ENCODE measurements at regions not wholly inside any gene's neighbourhood (a gene's known extent, or its start where the extent isn't known, plus 50 kb on each side); places are given as distances from the start of the nearest gene placed in this dataset.

- Mint-ChIP-seq H3K36me3 (peaks cover 2% of the 10 kb centered on the region), H3K9me3 (peaks cover 14% of the 10 kb centered on the region), H3K4me1 (peaks cover 32% of the 10 kb centered on the region), H3K27me3 (ENCODE audit: insufficient read depth, low read depth) (peaks cover 22% of the 10 kb centered on the region), H3K4me3 (peak overlapping the region; percentile 20), H3K27ac (peak overlapping the region; percentile 62)
- H3K79me2 ChIP-seq (ENCODE audit: low read depth), result no peaks in the 10 kb centered on the region
- no peak for DNase-seq (ENCODE audit: low spot score)
- H3K27me3 ChIP-seq, result no peaks in the 10 kb centered on the region
- H2AFZ ChIP-seq (replicated peaks), result no peak overlapping the region
- H3K27ac ChIP-seq, result no peak overlapping the region
- H3K4me3 ChIP-seq, result no peak overlapping the region
- TF ChIP-seq CTCF (IDR thresholded peaks at IDR 0.05) (no peak), EZH2phosphoT487 (IDR thresholded peaks at IDR 0.05) (no peak), EZH2 (IDR thresholded peaks at IDR 0.05) (no peak)
- H3K4me1 ChIP-seq, result peaks cover 9% of the 10 kb centered on the region
- H3K9me3 ChIP-seq (ENCODE audit: low read depth), result no peaks in the 10 kb centered on the region
- H3K36me3 ChIP-seq, result no peaks in the 10 kb centered on the region
- no peaks in the 10 kb centered on the region for H4K20me1 ChIP-seq (ENCODE audit: low read depth)
- H3K4me2 ChIP-seq, result no peak overlapping the region
- H3K9ac ChIP-seq, result no peak overlapping the region
- no peaks in the 10 kb centered on the region for H3F3A ChIP-seq (ENCODE audit: low read depth)
Measured at GRCh38 chr2:20515290-20516220, 68.7 kb downstream of the RHOB start.

GRCh38 chr2:20516291-20516645 lies 69.4 kb downstream of the RHOB start:
- Histone ChIP-seq H3F3A (ENCODE audit: low read depth) (no peaks in the 10 kb centered on the region), H3K27ac (no peak overlapping the region)

GRCh38 chr2:20516646-20517341 lies 69.9 kb downstream of the RHOB start:
- no peak overlapping the region for H3K27ac ChIP-seq

More at GRCh38 chr2:20516291-20516645, 69.4 kb downstream of the RHOB start:
- Histone ChIP-seq H3K27me3 (no peaks in the 10 kb centered on the region), H3K36me3 (no peaks in the 10 kb centered on the region), H4K20me1 (ENCODE audit: low read depth) (no peaks in the 10 kb centered on the region), H3K79me2 (ENCODE audit: low read depth) (no peaks in the 10 kb centered on the region), H2AFZ (replicated peaks) (peak overlapping the region; percentile 90), H3K9me3 (ENCODE audit: low read depth) (no peaks in the 10 kb centered on the region), H3K4me3 (no peak overlapping the region), H3K4me2 (no peak overlapping the region), H3K4me1 (peaks cover 8% of the 10 kb centered on the region), H3K9ac (no peak overlapping the region)
- DNase-seq (ENCODE audit: low spot score), result no peak
- peaks cover 19% of the 10 kb centered on the region for H3K27me3 Mint-ChIP-seq (ENCODE audit: insufficient read depth, low read depth)
- H3K36me3 Mint-ChIP-seq, result peaks cover 2% of the 10 kb centered on the region
- TF ChIP-seq EZH2 (IDR thresholded peaks at IDR 0.05), result no peak
- no peak for TF ChIP-seq EZH2phosphoT487 (IDR thresholded peaks at IDR 0.05)
- TF ChIP-seq CTCF (IDR thresholded peaks at IDR 0.05), result no peak
- H3K4me1 Mint-ChIP-seq, result peaks cover 25% of the 10 kb centered on the region
- no peak overlapping the region for H3K4me3 Mint-ChIP-seq
- H3K27ac Mint-ChIP-seq, result no peak overlapping the region
- H3K9me3 Mint-ChIP-seq, result peaks cover 14% of the 10 kb centered on the region

More at GRCh38 chr2:20516646-20517341, 69.9 kb downstream of the RHOB start:
- peaks cover 19% of the 10 kb centered on the region for H3K4me1 Mint-ChIP-seq
- H3K27me3 Mint-ChIP-seq (ENCODE audit: insufficient read depth, low read depth), result peaks cover 16% of the 10 kb centered on the region
- H3K9ac ChIP-seq, result no peak overlapping the region
- no peak overlapping the region for H3K4me3 Mint-ChIP-seq
- H3K4me1 ChIP-seq, result peaks cover 8% of the 10 kb centered on the region
- no peak overlapping the region for H3K4me3 ChIP-seq
- H3K4me2 ChIP-seq, result no peak overlapping the region
- H3K27ac Mint-ChIP-seq, result peak overlapping the region; percentile 69
- no peaks in the 10 kb centered on the region for H3K27me3 ChIP-seq
- H3K9me3 ChIP-seq (ENCODE audit: low read depth), result no peaks in the 10 kb centered on the region
- peaks cover 2% of the 10 kb centered on the region for H3K36me3 Mint-ChIP-seq
- no peaks in the 10 kb centered on the region for H4K20me1 ChIP-seq (ENCODE audit: low read depth)
- no peaks in the 10 kb centered on the region for H3F3A ChIP-seq (ENCODE audit: low read depth)
- TF ChIP-seq CTCF (IDR thresholded peaks at IDR 0.05) (no peak), EZH2phosphoT487 (IDR thresholded peaks at IDR 0.05) (no peak), EZH2 (IDR thresholded peaks at IDR 0.05) (no peak)
- no peak for DNase-seq (ENCODE audit: low spot score)
- H3K79me2 ChIP-seq (ENCODE audit: low read depth), result no peaks in the 10 kb centered on the region
- peak overlapping the region; percentile 90 for H2AFZ ChIP-seq (replicated peaks)
- no peaks in the 10 kb centered on the region for H3K36me3 ChIP-seq
- H3K9me3 Mint-ChIP-seq, result peaks cover 14% of the 10 kb centered on the region

Data from neural progenitor cell (in vitro differentiated cells).